Testis (tissue), 2 donors: ENCODE measurements at regions not wholly inside any gene's neighbourhood (a gene's known extent, or its start where the extent isn't known, plus 50 kb on each side); places are given as distances from the start of the nearest gene placed in this dataset.

Experiments
- DNase-seq: peaks from one replicate; pipeline ENCODE4 v3.0.0-alpha.2; 2019
- H3K27ac ChIP-seq, 2 donors: fragments of 200-600 bp; sonication (generic); one replicate each; pipeline ENCODE4 v1.5.1; 2019
- H3K27me3 ChIP-seq: fragments of 200-600 bp; sonication (generic); one replicate; pipeline ENCODE4 v1.5.1; 2019
- H3K36me3 ChIP-seq: fragments of 200-600 bp; sonication (generic); one replicate; pipeline ENCODE4 v1.5.1; 2017; ENCODE audit warnings: low read depth; ENCODE audit errors: missing control alignments
- H3K4me1 ChIP-seq: fragments of 200-600 bp; sonication (generic); one replicate; pipeline ENCODE4 v1.5.1; 2019
- H3K4me3 ChIP-seq, 2 donors: fragments of 200-600 bp; sonication (generic); one replicate each; pipeline ENCODE4 v1.5.1; 2017 to 2019
- H3K9me3 ChIP-seq: fragments of 200-600 bp; sonication (generic); one replicate; pipeline ENCODE4 v1.5.1; 2017
- CTCF ChIP-seq, 3 experiments: fragments of 450-650 bp in 2 of 3; fragments of 200-600 bp in 1 of 3; sonication (generic) in 1 of 3; IDR thresholded peaks; one replicate each; pipeline ENCODE4 v1.5.1; 2016 to 2019; ENCODE audit warnings: antibody characterized with exemption in 3 of 3, mild to moderate bottlenecking in 2 of 3, moderate library complexity in 1 of 3
- POLR2A ChIP-seq: fragments of 450-650 bp; IDR thresholded peaks from one replicate; pipeline ENCODE4 v1.6.1; 2017; ENCODE audit warnings: antibody characterized with exemption, mild to moderate bottlenecking, moderate library complexity
- WGBS, 2 donors: methylation state at CpG; one replicate each; pipeline ENCODE4 v1.1.5; 2018; 5-methylcytosine and 5-hydroxymethylcytosine counted together
- intact Hi-C: fragments of 100-400 bp; cut with DNase I; formaldehyde crosslinking; loops from one replicate; pipeline ENCODE4 v1.15.1; 2023; ENCODE audit warnings: low total_unique reads

DNA sequence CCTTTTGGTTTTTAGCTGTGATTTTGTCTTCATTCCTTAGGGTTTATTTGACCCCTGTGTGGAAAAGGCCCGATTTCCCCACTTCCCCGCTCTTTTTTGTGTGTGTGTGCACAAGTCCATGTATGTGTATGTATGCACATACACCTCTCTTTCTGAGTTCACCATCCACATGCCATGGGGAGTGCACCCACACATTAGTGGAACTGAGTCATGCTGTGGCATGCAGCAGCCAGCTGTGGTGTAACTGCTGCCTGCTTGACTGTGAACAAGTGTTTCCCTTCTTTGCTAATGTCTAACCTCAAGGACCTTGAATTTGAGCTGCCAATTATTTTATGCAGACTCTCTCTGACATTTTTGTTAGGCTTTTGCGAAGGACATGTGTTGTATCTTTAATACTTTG is 434.9 kb upstream of the TPM1 start:
- no peak overlapping the region for H3K4me3 ChIP-seq
- no peaks in the 10 kb centered on the region for H3K36me3 ChIP-seq
- intact Hi-C loops = no loop called here
- WGBS, 2 donors = 92 to 93% methylated on average over 3 of the region's 3 CpGs
- no peak for TF ChIP-seq POLR2A
- no peak for TF ChIP-seq CTCF (IDR thresholded peaks at IDR 0.05)
- no peak for DNase-seq
- H3K9me3 ChIP-seq = no peaks in the 10 kb centered on the region
- no peak overlapping the region for H3K27ac ChIP-seq
- H3K27me3 ChIP-seq = no peaks in the 10 kb centered on the region
- H3K4me1 ChIP-seq = no peaks in the 10 kb centered on the region

GRCh38 chr15:62608369-62608768 is 434.2 kb upstream of the TPM1 start:
- TF ChIP-seq CTCF (IDR thresholded peaks at IDR 0.05) (no peak), POLR2A (no peak)
- Histone ChIP-seq H3K36me3 (no peaks in the 10 kb centered on the region), H3K9me3 (no peaks in the 10 kb centered on the region), H3K27me3 (no peaks in the 10 kb centered on the region), H3K4me3 (no peak overlapping the region), H3K4me1 (no peaks in the 10 kb centered on the region), H3K27ac (no peak overlapping the region)
- 84 to 93% methylated on average over 6 of the region's 6 CpGs for WGBS, 2 donors
- intact Hi-C loops = no loop called here
- DNase-seq = no peak

DNA sequence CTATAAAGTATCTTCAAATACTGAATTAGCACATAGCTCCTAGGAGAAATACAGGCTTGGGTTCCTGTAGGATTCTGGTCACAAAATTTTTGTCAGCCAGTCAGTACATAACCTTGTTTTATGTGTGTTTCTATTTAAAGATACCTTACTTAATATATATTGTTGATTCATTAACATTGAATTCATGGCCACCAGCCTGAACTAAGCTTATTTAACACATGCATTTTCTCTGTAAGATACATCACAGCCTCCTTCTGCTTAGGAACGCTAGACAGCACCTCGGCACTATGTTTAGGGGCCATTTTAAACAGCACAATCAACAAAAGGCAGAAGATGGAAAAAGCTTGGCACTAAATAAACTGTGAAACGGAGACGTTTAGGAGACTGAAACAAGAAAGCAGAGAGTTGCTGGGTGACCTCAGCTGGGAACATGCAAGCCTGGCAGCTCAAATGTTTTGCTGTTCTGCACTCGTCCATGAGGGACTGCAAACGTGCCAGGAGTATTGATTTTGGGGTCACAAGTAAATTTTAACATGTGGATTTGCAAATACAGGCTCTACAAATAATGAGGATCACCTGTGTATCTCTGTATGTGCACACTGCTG is 432.2 kb upstream of the TPM1 start:
- H3K36me3 ChIP-seq = no peaks in the 10 kb centered on the region
- DNase-seq = no peak
- H3K27ac ChIP-seq = no peak overlapping the region
- WGBS, 2 donors = 73 to 82% methylated on average over 6 of the region's 6 CpGs
- no peaks in the 10 kb centered on the region for H3K4me1 ChIP-seq
- TF ChIP-seq CTCF (IDR thresholded peaks at IDR 0.05) (no peak), POLR2A (no peak)
- H3K27me3 ChIP-seq = no peaks in the 10 kb centered on the region
- H3K4me3 ChIP-seq = no peak overlapping the region
- no peaks in the 10 kb centered on the region for H3K9me3 ChIP-seq
- intact Hi-C loops = no loop called here

DNA sequence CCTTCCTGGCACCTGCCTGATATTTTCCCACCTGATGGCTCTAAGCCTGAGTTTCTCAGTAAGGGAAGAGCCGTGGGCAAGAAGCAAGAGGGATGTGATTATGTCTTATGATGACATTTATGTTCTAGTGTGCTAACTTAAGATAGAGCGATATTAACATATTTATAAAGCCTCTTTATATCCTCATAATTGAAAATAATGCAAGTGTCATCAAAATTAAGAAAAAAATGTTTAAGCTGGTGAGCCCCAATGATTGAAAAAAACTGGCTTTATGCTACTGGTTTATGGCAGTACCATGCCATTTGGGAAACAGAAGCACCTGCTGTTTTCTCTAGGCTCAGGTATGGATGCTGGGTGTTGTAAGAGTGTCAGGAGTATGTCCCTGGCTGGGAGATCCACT is 431.5 kb upstream of the TPM1 start:
- TF ChIP-seq POLR2A (no peak), CTCF (IDR thresholded peaks at IDR 0.05) (no peak)
- intact Hi-C loops = no loop called here
- no peak overlapping the region for H3K27ac ChIP-seq

GRCh38 chr15:62612183-62612733 is 430.3 kb upstream of the TPM1 start:
- WGBS, 2 donors = 87 to 88% methylated on average over 5 of the region's 5 CpGs
- no peaks in the 10 kb centered on the region for H3K4me1 ChIP-seq
- H3K9me3 ChIP-seq = no peaks in the 10 kb centered on the region
- TF ChIP-seq CTCF (IDR thresholded peaks at IDR 0.05) = no peak
- no peak for TF ChIP-seq POLR2A
- no peaks in the 10 kb centered on the region for H3K27me3 ChIP-seq
- no peaks in the 10 kb centered on the region for H3K36me3 ChIP-seq
- no peak overlapping the region for H3K27ac ChIP-seq
- no peak overlapping the region for H3K4me3 ChIP-seq
- intact Hi-C loops = no loop called here
- DNase-seq = no peak

More for the DNA sequence above, 431.5 kb upstream of the TPM1 start:
- no peaks in the 10 kb centered on the region for H3K27me3 ChIP-seq
- H3K4me3 ChIP-seq = no peak overlapping the region
- H3K36me3 ChIP-seq = no peaks in the 10 kb centered on the region
- DNase-seq = no peak
- H3K4me1 ChIP-seq = no peaks in the 10 kb centered on the region
- no peaks in the 10 kb centered on the region for H3K9me3 ChIP-seq
- 91 to 94% methylated on average over 2 of the region's 2 CpGs for WGBS, 2 donors
